Neutrophil (primary cell): ENCODE measurements at regions not wholly inside any gene's neighbourhood (a gene's known extent, or its start where the extent isn't known, plus 50 kb on each side); places are given as distances from the start of the nearest gene placed in this dataset.

Source experiments
- H3K27ac ChIP-seq: fragments of 200-600 bp; sonication (generic); 2 replicates; pipeline ENCODE4 v1.5.1; 2016; ENCODE audit warnings: mild to moderate bottlenecking, moderate library complexity
- H3K27me3 ChIP-seq: fragments of 200-600 bp; sonication (generic); 2 replicates; pipeline ENCODE4 v1.6.0; 2016; ENCODE audit warnings: mild to moderate bottlenecking
- H3K36me3 ChIP-seq: fragments of 200-600 bp; sonication (generic); 2 replicates; pipeline ENCODE4 v1.5.1; 2017
- H3K4me1 ChIP-seq, 2 experiments: fragments of 200-600 bp in 1 of 2; sonication (generic) in 1 of 2; 1 replicate in 1 of 2; 2 replicates in 1 of 2; pipeline versions ENCODE4 v1.5.1 to v1.6.1; 2013 to 2016; ENCODE audit warnings: low read depth in 1 of 2, low read length in 1 of 2, mild to moderate bottlenecking in 1 of 2, moderate library complexity in 1 of 2; ENCODE audit not compliant: control insufficient read depth in 1 of 2, insufficient read depth in 1 of 2
- H3K4me3 ChIP-seq, 2 experiments: fragments of 200-600 bp in 1 of 2; sonication (generic) in 1 of 2; 1 replicate in 1 of 2; 2 replicates in 1 of 2; pipeline ENCODE4 v1.5.1; 2013 to 2016; ENCODE audit warnings: low read depth in 1 of 2, low read length in 1 of 2, mild to moderate bottlenecking in 1 of 2, moderate library complexity in 1 of 2
- H3K9me3 ChIP-seq: fragments of 200-600 bp; sonication (generic); 2 replicates; pipeline ENCODE4 v1.5.1; 2016
- CTCF ChIP-seq: fragments of 200-600 bp; sonication (generic); IDR thresholded peaks from 2 replicates; pipeline ENCODE4 v1.5.1; 2016; ENCODE audit warnings: antibody characterized with exemption

- Histone ChIP-seq H3K27ac (no peak overlapping the region), H3K36me3 (no peaks in the 10 kb centered on the region), H3K4me1 (no peaks in the 10 kb centered on the region), H3K9me3 (no peaks in the 10 kb centered on the region), H3K4me3 (no peak overlapping the region), H3K27me3 (no peaks in the 10 kb centered on the region)
- no peak for TF ChIP-seq CTCF
These were observed 208.1 kb downstream of the ASB1 start for GRCh38 chr2:238634701-238635357.

- peaks cover 2% of the 10 kb centered on the region for H3K27me3 ChIP-seq
- no peaks in the 10 kb centered on the region for H3K4me1 ChIP-seq
- H3K36me3 ChIP-seq, result no peaks in the 10 kb centered on the region
- H3K9me3 ChIP-seq, result no peaks in the 10 kb centered on the region
- H3K4me3 ChIP-seq, result no peak overlapping the region
- H3K27ac ChIP-seq, result no peak overlapping the region
- TF ChIP-seq CTCF, result no peak
These were observed 208.9 kb downstream of the ASB1 start for GRCh38 chr2:238635647-238636051.

- no peaks in the 10 kb centered on the region for H3K4me1 ChIP-seq
- H3K9me3 ChIP-seq, result no peaks in the 10 kb centered on the region
- H3K27me3 ChIP-seq, result peaks cover 4% of the 10 kb centered on the region
- no peak overlapping the region for H3K27ac ChIP-seq
- no peaks in the 10 kb centered on the region for H3K36me3 ChIP-seq
- no peak overlapping the region for H3K4me3 ChIP-seq
- no peak for TF ChIP-seq CTCF
These were observed 209.7 kb downstream of the ASB1 start for GRCh38 chr2:238636269-238637073.

- Histone ChIP-seq H3K36me3 (no peaks in the 10 kb centered on the region), H3K27ac (no peak overlapping the region), H3K9me3 (no peaks in the 10 kb centered on the region), H3K4me1 (no peaks in the 10 kb centered on the region), H3K27me3 (peaks cover 6% of the 10 kb centered on the region), H3K4me3 (no peak overlapping the region)
- no peak for TF ChIP-seq CTCF
These were observed 209.5 kb upstream of the TWIST2 start for GRCh38 chr2:238638100-238638981.

- no peaks in the 10 kb centered on the region for H3K36me3 ChIP-seq
- TF ChIP-seq CTCF, result no peak
- no peaks in the 10 kb centered on the region for H3K4me1 ChIP-seq
- no peak overlapping the region for H3K4me3 ChIP-seq
- H3K9me3 ChIP-seq, result no peaks in the 10 kb centered on the region
- peaks cover 14% of the 10 kb centered on the region for H3K27me3 ChIP-seq
- no peak overlapping the region for H3K27ac ChIP-seq
These were observed 208.8 kb upstream of the TWIST2 start for GRCh38 chr2:238638982-238639628.
